GM12891 (cell line): ENCODE measurements at regions not wholly inside any gene's neighbourhood (a gene's known extent, or its start where the extent isn't known, plus 50 kb on each side); places are given as distances from the start of the nearest gene placed in this dataset.

ENCODE experiments used
- PAX5 ChIP-seq: IDR thresholded peaks from 2 replicates; pipeline ENCODE4 v1.6.1; 2011; ENCODE audit warnings: low read length, moderate library complexity, mild to moderate bottlenecking; ENCODE audit not compliant: insufficient read depth, severe bottlenecking
- POLR2A ChIP-seq: IDR thresholded peaks from 2 replicates; pipeline ENCODE4 v1.6.1; 2011; ENCODE audit warnings: low read depth, low read length, control low read depth
- POLR2AphosphoS5 ChIP-seq: IDR thresholded peaks from 2 replicates; pipeline ENCODE4 v1.6.1; 2011; ENCODE audit warnings: low read depth, low read length, control low read depth
- POU2F2 ChIP-seq: IDR thresholded peaks from 2 replicates; pipeline ENCODE4 v1.6.1; 2011; ENCODE audit warnings: low read depth, mild to moderate bottlenecking, control low read depth, low read length, moderate library complexity
- SPI1 ChIP-seq: IDR thresholded peaks from 2 replicates; pipeline ENCODE4 v1.6.1; 2011; ENCODE audit warnings: low read depth, low read length, control low read depth
- TAF1 ChIP-seq: IDR thresholded peaks from 2 replicates; pipeline ENCODE4 v1.6.1; 2011; ENCODE audit warnings: low read depth, low read length, control low read depth

GRCh38 chr3:124664804-124665203 is 65.4 kb upstream of the UMPS start:
- no peak for TF ChIP-seq TAF1
- no peak for TF ChIP-seq SPI1
- TF ChIP-seq POLR2A: no peak
- no peak for TF ChIP-seq POLR2AphosphoS5
- TF ChIP-seq POU2F2: no peak
- TF ChIP-seq PAX5: no peak
